ENCODE measurements at regions not wholly inside any gene's neighbourhood (a gene's known extent, or its start where the extent isn't known, plus 50 kb on each side); places are given as distances from the start of the nearest gene placed in this dataset.
A peak's percentile ranks its signal among the peaks of the same experiment; 100 is the strongest.
"Not testable (repeated sequence)": the region's sequence is repeated elsewhere in the genome, so short reads cannot be mapped to it uniquely, and the experiment has no call there.

DNA sequence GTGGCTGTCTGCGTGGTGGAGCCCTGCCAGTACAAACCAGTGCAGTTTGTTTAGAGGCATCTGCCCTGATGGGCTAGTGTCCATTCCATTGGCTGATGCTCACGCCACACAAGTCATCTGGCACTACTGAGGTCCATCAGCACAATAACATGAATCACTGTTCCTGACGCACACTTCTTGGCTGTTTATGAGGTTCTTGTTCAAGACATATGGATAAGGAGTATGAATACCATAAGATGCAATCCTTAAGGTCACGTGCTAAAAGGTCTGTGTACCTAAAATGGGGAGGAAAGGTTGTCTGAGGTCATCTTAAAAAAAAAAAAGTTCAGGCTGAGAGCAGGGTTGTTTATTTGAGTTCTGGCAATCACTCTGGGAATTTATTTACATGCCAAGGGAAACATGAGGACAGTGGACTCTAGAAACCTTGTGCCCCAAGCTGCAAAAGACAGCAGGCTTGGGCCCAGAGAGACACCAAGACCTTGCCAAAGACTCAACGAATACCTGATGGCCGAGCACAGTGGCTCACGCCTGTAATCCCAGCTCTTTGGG, 54.1 kb upstream of the SHLD1 start:
- in situ Hi-C loops (cut with MboI; ENCODE audit: low pct_unique_long_range_greater_than_20kb, low sequenced_read_pairs): no loop called here
- DNase-seq: no peak

DNA sequence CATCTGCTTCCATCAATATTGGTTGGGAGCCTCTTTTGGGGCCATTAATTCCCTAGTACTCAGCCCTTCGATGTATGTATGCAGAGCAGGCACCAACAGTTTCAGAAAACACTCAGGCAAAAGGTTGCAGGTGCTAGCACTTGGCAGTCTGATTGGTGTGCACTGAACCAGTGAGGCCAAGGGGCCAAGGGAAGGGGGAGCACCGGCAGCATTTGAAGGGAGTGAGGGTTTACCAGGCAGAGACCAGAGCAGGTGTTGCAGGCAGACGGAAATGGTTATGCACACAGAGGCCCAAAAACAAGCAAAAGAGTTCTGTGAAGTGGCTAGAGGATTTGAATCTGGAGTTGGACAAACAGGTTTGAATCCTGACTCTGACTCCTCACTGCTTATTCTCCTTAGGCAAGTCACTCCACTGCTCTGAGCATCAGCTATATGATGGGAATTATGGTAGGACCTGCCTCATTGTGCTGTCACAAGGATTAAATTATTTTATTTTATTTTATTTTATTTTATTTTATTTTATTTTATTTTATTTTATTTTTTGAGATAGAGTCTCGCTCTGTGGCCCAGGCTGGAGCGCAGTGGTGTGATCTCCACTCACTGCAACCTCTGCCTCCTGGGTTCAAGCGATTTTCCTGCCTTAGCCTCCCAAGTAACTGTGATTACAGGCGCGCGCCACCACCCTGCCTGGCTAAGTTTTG, 58.1 kb upstream of the SHLD1 start:
- in situ Hi-C loops (cut with MboI; ENCODE audit: low pct_unique_long_range_greater_than_20kb, low sequenced_read_pairs): no loop called here
- no peak for DNase-seq

DNA sequence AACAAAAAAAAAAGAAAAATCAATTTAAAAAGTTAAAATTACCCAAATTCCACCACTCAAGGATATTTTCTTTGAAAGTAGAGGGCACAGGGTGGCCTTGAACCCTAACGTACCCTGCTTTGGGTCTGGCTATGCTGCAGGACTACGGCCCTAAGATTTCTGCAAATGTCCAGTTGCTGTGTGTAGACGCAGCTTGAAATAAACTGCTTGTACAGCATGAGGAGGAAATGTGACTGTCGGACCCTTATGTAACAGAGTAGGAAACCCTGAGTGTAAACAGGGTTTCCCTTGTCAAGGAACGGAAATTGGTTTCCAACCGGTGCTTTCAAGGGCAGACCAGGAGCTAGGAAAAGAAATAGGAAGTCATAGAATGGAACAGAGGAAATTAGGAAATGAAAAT, 60.7 kb upstream of the SHLD1 start:
- no peak for DNase-seq
- in situ Hi-C loops (cut with MboI; ENCODE audit: low pct_unique_long_range_greater_than_20kb, low sequenced_read_pairs): no loop called here

DNA sequence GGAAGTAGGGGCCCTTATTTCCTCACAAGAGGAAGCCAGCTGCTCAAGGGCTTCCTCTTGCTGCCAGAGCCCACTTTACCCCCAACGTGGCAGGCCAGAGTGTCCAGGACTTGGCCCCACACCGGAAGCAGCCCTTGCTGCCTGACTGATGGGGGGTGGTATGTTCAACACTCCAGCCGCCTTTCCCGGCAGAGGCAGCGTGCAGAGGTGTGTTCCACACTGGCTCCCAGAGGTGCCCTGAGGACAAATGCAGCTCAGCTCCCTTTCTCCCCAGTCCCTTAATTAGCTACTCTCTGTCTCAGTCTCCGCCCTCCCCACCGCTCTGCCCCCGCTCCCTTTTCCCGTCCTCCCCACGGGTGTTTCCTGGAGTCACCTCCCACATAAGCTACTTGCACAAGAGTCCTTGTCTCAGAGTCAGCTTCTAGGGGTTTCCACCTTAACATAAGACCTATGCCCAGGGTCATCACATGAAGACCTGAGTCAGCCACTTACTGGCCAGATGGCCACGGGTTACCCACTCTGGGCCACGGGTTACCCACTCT, 61.7 kb upstream of the SHLD1 start:
- in situ Hi-C loops (cut with MboI; ENCODE audit: low pct_unique_long_range_greater_than_20kb, low sequenced_read_pairs): no loop called here
- peak; percentile 33 for DNase-seq

DNA sequence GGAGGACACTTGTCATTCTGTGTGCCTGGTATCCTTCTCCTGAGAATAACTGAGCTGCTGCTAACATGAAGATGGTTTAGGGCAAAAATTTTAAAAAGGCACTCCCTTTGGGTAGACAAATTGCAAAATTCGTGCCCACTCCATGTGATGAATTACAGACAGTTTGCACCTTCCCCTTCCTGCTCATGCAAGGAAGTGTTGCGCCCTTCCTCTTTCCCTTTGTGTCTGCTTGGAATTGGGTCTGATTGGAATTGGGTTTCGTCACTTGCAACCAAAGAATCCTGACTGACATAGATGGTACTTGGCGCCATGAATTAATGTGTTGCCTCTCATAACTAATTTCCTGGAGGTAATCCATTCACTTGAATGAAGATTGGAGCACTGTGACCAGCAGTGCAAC, 62.3 kb upstream of the SHLD1 start:
- no peak for DNase-seq
- in situ Hi-C loops (cut with MboI; ENCODE audit: low pct_unique_long_range_greater_than_20kb, low sequenced_read_pairs): no loop called here

DNA sequence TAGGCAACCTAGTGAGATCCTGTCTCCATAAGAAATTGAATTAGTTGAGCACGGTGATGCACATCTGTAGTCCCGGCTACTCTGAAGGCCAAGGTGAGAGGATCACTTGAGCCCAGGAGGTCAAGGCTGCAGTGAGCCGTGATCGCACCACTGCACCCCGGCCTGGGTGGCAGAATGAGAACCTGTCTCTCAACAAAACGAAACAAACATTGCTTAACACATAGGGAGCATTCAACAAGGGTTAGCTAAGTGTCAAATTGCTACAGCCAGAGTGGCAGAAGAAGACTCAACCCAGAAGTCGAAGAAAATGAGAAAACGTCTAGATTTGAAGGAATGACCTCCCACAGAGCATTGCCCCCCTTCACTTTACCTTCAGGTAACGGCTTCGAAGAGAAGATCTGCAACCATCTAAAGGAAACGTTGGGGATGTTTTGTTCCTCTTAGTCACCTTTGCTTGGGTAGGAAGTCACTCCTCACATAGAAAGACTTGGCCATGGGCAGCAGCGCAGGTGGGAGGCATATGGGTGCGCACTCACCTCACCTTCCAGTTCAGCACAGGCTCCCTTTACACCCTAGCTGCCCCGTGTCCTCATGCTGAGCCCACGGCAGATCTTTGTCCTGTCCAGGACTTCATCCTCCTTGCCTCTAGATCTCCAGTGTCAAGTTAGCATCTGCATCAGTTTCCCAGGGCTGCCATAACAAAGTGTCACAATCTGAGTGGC, 63.7 kb upstream of the SHLD1 start:
- DNase-seq: no peak
- in situ Hi-C loops (cut with MboI; ENCODE audit: low pct_unique_long_range_greater_than_20kb, low sequenced_read_pairs): no loop called here

DNA sequence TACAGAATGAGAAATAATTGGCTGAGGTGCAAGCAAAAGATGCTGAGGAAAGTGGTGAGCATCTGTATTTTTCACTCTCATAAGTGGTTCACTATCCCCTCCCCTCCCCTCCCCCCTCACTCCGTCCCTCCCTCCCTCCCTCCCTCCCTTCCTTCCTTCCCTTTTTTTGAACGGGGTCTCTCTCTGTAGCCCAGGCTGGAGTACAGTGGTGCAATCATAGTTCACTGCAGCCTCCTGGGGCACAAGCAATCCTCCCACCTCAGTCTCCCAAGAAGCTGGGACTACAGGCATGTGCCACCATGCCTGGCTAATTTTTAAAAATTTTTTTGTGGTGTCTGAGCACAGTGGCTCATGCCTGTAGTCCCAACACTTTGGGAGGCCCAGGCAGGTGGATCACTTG, 67.6 kb upstream of the SHLD1 start:
- DNase-seq: peak; percentile 33
- in situ Hi-C loops (cut with MboI; ENCODE audit: low pct_unique_long_range_greater_than_20kb, low sequenced_read_pairs): not testable (repeated sequence)

DNA sequence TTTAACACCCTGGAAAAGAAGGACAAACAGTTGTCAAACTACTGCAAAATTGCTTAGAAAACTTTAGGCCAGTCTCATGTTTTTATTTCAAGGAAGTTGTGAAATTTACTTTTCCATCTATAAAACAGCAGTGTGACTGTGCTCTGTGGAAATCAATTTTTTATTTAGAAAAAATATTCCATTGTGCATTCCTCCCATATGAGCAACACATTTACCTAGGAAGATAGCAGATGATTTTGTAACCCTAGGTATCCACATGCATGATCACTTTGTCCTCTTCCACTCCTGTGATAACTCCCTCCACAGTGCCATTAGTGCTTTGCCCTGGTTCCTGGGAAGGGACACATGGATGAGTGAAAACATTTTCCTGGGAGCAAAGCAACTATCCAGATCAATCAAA, 69.4 kb upstream of the GPCPD1 start:
- no peak for DNase-seq
- in situ Hi-C loops (cut with MboI; ENCODE audit: low pct_unique_long_range_greater_than_20kb, low sequenced_read_pairs): no loop called here

DNA sequence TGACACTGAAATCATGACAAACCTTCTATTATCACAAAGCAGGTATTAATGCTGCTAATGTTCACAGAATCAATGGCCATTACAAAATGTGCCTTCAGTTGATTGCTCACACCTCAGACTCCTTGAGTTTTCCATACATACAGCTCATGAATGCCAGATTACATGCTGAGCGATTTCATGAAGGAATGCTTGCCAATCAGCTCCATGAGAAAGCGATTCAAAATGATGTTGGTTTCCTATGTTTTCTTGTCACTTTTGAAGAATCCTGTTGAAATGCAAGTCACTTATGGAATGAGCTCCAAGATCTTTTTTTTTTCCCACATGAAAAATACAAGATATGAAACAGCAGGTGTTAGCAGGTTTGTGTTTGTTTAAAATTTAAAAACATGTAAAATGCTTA, 68.0 kb upstream of the GPCPD1 start:
- in situ Hi-C loops (cut with MboI; ENCODE audit: low pct_unique_long_range_greater_than_20kb, low sequenced_read_pairs): no loop called here
- DNase-seq: no peak

DNA sequence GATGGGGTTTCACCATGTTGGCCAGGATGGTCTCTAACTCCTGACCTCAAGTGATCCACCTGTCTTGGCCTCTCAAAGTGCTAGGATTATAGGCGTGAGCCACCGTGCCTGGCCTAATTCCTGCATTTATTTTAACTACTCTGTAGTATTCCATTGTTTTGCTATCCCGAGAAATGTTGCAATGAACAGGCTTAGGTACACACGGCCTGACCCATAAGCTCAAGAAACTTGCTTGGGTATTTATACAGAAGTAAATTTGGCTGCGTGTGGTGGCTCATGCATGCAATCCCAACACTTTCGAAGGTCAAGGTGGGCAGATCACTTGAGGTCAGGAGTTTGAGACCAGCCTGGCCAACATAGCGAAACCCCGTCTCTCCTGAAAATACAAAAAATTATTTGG, 67.1 kb upstream of the GPCPD1 start:
- DNase-seq; in situ Hi-C loops (cut with MboI; ENCODE audit: low pct_unique_long_range_greater_than_20kb, low sequenced_read_pairs): not testable (repeated sequence)

DNA sequence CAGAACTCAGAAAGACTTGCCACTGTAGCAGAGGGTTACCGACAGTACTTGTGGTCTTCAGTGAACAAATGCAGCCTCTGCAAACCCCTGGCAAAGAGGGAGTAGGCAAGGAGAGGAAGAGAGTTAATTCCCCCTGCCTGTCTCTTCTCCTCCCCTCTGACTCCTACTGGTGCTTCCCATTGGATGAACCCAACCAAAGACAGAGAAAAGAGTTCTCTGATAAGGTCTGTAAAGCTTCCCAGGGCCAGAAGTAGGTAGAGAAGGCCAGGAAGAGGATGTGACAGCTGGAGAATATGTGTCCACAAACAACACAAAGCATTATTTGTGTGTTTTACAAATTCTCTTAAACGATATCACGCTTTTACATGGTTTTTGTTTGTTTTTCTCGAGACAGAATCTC, 66.6 kb upstream of the GPCPD1 start:
- DNase-seq: no peak
- in situ Hi-C loops (cut with MboI; ENCODE audit: low pct_unique_long_range_greater_than_20kb, low sequenced_read_pairs): no loop called here

DNA sequence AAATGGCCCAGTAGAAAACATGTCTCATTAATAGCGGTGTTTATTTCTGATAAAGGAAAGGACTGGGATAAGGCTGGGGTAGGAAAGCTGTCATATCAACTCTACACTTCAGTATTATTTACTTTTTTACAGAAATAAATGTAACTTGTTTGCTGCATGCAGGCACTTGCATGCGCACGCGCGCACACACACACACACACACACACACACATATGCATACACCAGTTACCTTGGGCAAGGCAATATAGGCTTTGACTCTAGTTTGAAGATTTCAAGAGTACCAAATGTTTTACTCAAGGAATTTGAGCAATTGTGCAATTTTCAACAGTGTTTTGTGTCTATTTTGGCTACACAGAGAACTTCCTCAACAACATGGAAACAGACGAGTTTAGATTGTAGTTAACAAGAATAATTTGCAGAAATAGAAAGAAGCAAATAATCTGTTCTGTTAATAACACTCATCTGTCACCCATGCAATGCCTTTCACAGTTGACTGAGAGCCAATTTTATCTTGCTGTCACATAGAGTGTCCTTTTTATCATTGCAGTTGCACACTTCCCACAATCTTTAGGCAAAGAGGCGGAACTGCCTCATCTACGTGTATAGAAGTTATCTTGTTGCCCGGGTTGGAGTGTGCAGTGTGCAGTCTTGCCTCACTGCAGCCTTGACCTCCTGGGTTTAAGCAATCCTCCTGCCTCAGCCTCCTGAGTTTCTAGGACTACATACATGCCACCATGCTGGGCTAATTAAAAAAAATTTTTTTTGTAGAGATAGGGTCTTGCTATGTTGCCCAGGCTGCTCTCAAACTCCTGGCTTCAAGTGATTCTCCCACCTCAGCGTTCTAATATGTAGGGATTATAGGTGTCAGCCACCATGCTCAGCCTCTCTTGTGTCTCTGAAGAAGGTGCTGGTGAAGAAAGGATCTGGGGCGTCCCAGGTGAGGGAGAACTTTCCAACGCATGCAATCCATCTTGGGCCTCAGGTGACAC, 64.6 kb upstream of the GPCPD1 start:
- peak; percentile 46 for DNase-seq
- in situ Hi-C loops (cut with MboI; ENCODE audit: low pct_unique_long_range_greater_than_20kb, low sequenced_read_pairs): no loop called here

DNA sequence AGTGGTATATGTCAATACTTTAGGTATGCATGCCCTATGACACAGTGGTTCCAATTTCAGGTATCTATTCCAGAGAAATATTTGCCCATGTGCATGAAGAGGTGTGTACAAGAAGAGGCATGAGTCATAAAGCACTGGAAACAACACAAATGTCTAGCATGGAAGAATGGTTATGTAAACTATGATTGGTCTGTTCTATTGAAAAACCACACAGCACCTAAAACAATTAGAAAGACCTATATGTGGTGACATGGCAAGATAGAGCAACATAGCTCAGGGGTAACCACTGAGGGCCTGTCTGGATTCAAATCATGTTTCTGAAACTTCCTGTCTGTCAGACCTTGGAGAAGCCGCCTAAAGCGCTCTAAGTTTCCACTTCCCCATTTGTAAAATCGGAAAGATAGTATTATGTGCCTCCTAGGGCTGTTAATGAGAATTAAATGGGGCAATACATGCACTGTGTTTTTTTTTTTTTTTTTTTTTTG, 63.4 kb upstream of the GPCPD1 start:
- in situ Hi-C loops (cut with MboI; ENCODE audit: low pct_unique_long_range_greater_than_20kb, low sequenced_read_pairs): no loop called here
- DNase-seq: peak; percentile 84

DNA sequence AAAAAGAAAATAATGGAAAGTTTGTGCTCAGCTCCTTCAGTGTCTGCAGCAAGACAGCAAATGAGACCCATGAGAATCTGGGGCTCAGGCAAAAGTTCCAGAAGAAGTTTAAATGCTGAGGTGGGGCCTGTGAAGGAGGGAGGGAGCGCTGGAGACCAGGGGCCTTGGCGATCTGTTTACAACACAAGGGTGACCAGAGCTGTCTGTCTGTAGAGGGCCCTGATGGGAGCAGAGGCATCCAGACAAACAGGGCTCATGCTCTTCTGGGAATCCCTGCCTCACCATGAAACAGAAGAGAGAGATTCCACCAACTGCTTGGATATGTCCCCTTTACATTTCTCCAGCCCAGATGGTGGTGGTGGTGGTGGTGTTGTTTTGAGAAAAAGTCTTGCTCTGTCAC, 60.1 kb upstream of the GPCPD1 start:
- in situ Hi-C loops (cut with MboI; ENCODE audit: low pct_unique_long_range_greater_than_20kb, low sequenced_read_pairs): no loop called here
- no peak for DNase-seq

DNA sequence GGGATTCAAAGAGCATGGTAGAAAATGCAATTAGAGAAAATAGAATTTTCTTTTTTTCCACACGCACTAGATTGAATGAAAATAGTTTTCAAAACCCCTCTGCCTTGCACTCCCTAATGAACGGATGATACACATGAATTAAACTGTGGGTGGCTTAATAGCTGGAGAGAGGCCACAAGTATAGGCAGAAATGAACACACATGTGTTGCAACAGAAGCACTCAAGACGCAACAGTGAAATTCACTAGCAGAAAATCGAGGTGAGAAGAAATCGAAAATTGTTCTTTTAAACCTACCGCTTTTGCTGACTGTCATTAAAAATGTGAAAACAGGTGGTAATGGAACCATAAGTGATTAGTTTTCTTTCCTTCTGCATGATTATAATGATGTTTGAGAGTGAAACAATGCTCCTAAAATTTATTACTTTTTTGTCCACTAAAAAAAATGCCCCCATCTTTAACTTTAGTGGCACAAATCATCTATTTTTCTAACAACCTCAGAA, 59.3 kb upstream of the GPCPD1 start:
- DNase-seq: no peak
- in situ Hi-C loops (cut with MboI; ENCODE audit: low pct_unique_long_range_greater_than_20kb, low sequenced_read_pairs): no loop called here

DNA sequence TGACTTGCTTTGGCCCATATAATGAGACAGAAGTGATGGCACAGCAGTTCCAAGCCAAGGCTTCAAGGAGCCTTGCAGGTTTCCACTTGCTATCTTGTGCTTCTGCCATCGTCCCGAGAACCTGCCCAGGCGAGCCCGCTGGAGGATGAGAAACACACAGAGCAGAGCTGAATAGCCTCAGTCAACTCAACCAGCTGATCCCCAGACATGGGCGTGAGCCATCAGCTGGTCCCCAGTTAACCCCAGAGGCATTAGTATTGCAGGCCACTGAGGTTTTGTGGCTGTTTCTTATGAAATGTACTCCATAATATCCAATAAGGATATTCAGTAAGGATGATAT, 57.7 kb upstream of the GPCPD1 start:
- in situ Hi-C loops (cut with MboI; ENCODE audit: low pct_unique_long_range_greater_than_20kb, low sequenced_read_pairs): no loop called here
- DNase-seq: no peak

DNA sequence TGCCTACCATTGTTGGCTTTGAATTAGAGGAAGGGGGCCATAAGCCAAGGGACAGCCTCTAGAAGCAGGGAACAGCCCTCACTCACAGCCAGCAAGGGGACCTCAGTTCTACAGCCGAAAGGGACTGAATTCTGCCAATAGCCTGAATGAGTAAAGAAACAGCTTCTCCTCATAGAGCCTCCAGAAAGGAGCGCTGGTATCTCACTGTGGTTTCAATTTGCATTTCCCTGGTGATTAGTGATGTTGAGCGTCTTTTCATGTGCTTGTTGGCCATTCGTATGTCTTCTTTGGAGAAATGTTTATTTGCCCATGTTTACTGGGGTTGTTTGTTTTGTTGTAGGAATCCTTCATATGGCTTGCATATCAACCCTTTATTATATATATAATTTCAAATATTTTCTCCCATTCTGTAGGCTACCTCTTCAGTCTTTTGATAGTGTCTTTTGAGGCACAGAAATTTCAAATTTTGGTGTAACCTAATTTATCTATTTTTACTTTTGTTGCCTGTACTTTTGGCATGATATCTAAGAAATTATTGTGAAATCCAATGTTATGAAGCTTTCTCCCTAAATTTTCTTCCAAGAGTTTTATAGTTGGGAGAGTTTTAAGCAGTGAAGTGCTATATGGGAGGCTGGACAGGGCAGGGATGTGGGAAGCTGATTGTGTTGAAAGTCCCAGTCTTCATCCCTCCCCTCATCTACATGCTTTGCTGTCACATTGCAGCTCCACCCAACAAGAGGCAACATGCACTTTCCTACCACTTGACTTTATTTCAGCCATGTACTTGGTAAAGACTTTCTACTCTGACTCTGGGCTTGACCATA, 57.1 kb upstream of the GPCPD1 start:
- DNase-seq: no peak
- in situ Hi-C loops (cut with MboI; ENCODE audit: low pct_unique_long_range_greater_than_20kb, low sequenced_read_pairs): no loop called here

DNA sequence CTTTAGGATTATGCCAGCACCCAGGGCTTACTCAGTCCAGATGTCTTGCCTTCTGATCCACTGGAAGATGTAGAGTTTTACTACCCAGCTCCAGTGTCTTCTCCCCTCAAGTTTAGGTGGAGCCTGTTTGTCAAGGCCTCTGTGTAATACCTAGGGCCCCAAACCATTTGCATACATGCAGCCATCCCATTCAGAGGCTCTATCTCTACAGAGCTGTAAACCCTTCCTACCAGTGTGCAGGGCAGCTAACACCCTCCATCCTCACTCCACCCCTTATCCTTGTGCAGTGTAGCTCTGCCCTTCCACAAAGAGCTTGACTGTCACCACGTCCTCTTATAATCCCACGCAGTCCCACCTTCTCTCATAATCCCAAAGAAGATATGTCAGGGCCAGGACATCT, 54.6 kb upstream of the GPCPD1 start:
- in situ Hi-C loops (cut with MboI; ENCODE audit: low pct_unique_long_range_greater_than_20kb, low sequenced_read_pairs): no loop called here
- DNase-seq: no peak

Measured in KBM-7 (cell line).